ENCODE measurements at regions not wholly inside any gene's neighbourhood (a gene's known extent, or its start where the extent isn't known, plus 50 kb on each side); places are given as distances from the start of the nearest gene placed in this dataset.

DNA sequence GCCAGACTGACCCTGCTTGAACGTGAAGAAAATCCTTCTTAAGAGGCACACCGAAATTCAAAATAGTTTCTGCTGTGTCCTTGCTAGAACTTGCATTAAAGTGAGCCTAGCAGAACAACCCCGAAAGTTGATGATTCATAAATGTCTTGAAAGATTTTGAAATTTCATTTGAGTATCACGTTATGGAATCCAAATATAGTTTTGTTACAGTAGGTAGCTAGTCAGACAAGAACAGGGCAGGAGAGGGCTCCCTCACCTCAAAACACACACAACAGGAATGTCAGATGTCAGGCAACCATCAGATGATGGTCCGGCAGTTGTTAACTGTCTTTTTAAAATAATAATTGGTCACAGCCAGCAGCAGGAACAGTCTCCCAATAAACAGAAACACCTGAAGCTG, 259.6 kb upstream of the GNPDA2 start:
- Histone ChIP-seq H4K20me1 (ENCODE audit: insufficient read depth) (no peaks in the 10 kb centered on the region), H3K27ac (no peak overlapping the region), H3K9ac (no peak overlapping the region), H3K4me2 (no peak overlapping the region), H2AFZ (ENCODE audit: low read depth) (no peak overlapping the region), H3K4me1 (ENCODE audit: low read depth, poor library complexity, severe bottlenecking) (no peaks in the 10 kb centered on the region), H3K27me3 (ENCODE audit: insufficient read depth, low read depth) (no peaks in the 10 kb centered on the region), H3K79me2 (ENCODE audit: insufficient read depth, low read depth) (no peaks in the 10 kb centered on the region), H3K36me3 (ENCODE audit: insufficient read depth) (no peaks in the 10 kb centered on the region), H3K4me3 (IDR thresholded peaks at IDR 0.05; ENCODE audit: insufficient read depth, low read depth, low read length) (no peak overlapping the region)
- no peak for TF ChIP-seq CTCF (conservative IDR thresholded peaks at IDR 0.05; ENCODE audit: low read depth, low read length)

GRCh38 chr4:44985152-44985551, 258.8 kb upstream of the GNPDA2 start:
- TF ChIP-seq CTCF (conservative IDR thresholded peaks at IDR 0.05; ENCODE audit: low read depth, low read length): no peak

DNA sequence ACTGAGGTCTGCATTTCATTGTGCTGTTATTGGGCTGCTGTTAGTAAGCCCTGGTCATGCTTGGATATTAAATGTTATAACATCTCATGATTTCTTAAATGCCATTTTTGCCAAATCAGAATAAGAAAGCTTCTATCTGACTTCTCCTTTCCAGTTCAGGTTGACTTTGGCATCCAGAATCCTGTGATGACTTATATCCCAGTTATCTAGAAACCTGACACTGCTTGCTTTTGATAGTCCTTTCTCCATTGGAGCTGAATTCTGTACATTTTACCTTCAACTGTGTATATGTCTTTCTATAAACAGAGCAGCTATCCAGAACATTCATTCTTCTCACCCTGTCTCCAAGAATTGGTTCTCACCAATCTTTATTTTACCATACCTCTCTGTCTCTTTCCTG, 257.7 kb upstream of the GNPDA2 start:
- H3K36me3 ChIP-seq (ENCODE audit: insufficient read depth): no peaks in the 10 kb centered on the region
- no peak overlapping the region for H3K4me2 ChIP-seq
- TF ChIP-seq CTCF (conservative IDR thresholded peaks at IDR 0.05; ENCODE audit: low read depth, low read length): no peak
- H3K4me3 ChIP-seq (IDR thresholded peaks at IDR 0.05; ENCODE audit: insufficient read depth, low read depth, low read length): no peak overlapping the region
- no peak overlapping the region for H3K27ac ChIP-seq
- no peaks in the 10 kb centered on the region for H4K20me1 ChIP-seq (ENCODE audit: insufficient read depth)
- H3K9ac ChIP-seq: no peak overlapping the region
- H3K4me1 ChIP-seq (ENCODE audit: low read depth, poor library complexity, severe bottlenecking): no peaks in the 10 kb centered on the region
- no peak overlapping the region for H2AFZ ChIP-seq (ENCODE audit: low read depth)
- no peaks in the 10 kb centered on the region for H3K27me3 ChIP-seq (ENCODE audit: insufficient read depth, low read depth)
- no peaks in the 10 kb centered on the region for H3K79me2 ChIP-seq (ENCODE audit: insufficient read depth, low read depth)

More at GRCh38 chr4:44985152-44985551, 258.8 kb upstream of the GNPDA2 start:
- no peaks in the 10 kb centered on the region for H4K20me1 ChIP-seq (ENCODE audit: insufficient read depth)
- H3K36me3 ChIP-seq (ENCODE audit: insufficient read depth): no peaks in the 10 kb centered on the region
- H3K4me3 ChIP-seq (IDR thresholded peaks at IDR 0.05; ENCODE audit: insufficient read depth, low read depth, low read length): no peak overlapping the region
- H3K9ac ChIP-seq: no peak overlapping the region
- no peaks in the 10 kb centered on the region for H3K27me3 ChIP-seq (ENCODE audit: insufficient read depth, low read depth)
- H3K79me2 ChIP-seq (ENCODE audit: insufficient read depth, low read depth): no peaks in the 10 kb centered on the region
- H3K27ac ChIP-seq: no peak overlapping the region
- H3K4me1 ChIP-seq (ENCODE audit: low read depth, poor library complexity, severe bottlenecking): no peaks in the 10 kb centered on the region
- no peak overlapping the region for H2AFZ ChIP-seq (ENCODE audit: low read depth)
- no peak overlapping the region for H3K4me2 ChIP-seq

- TF ChIP-seq CTCF (conservative IDR thresholded peaks at IDR 0.05; ENCODE audit: low read depth, low read length): no peak
- Histone ChIP-seq H3K36me3 (ENCODE audit: insufficient read depth) (no peaks in the 10 kb centered on the region), H3K79me2 (ENCODE audit: insufficient read depth, low read depth) (no peaks in the 10 kb centered on the region), H2AFZ (ENCODE audit: low read depth) (no peak overlapping the region), H3K4me3 (IDR thresholded peaks at IDR 0.05; ENCODE audit: insufficient read depth, low read depth, low read length) (no peak overlapping the region), H3K4me2 (no peak overlapping the region), H3K27me3 (ENCODE audit: insufficient read depth, low read depth) (no peaks in the 10 kb centered on the region), H3K9ac (no peak overlapping the region), H3K27ac (no peak overlapping the region), H3K4me1 (ENCODE audit: low read depth, poor library complexity, severe bottlenecking) (no peaks in the 10 kb centered on the region), H4K20me1 (ENCODE audit: insufficient read depth) (no peaks in the 10 kb centered on the region)
Observed at GRCh38 chr4:44983083-44983482, 256.7 kb upstream of the GNPDA2 start.

All from KMS-11 (cell line).